ENCODE measurements at regions not wholly inside any gene's neighbourhood (a gene's known extent, or its start where the extent isn't known, plus 50 kb on each side); places are given as distances from the start of the nearest gene placed in this dataset.

GRCh38 chrX:42276982-42277690, 353.8 kb upstream of the CASK start:
- TF ChIP-seq EZH2 (IDR thresholded peaks at IDR 0.05; ENCODE audit: insufficient read depth, poor library complexity, severe bottlenecking): no peak
- no peak for TF ChIP-seq EZH2phosphoT487 (IDR thresholded peaks at IDR 0.05; ENCODE audit: insufficient read depth, low read depth)

All from GM23248 (cell line).